GM19397 (cell line): ENCODE measurements at regions not wholly inside any gene's neighbourhood (a gene's known extent, or its start where the extent isn't known, plus 50 kb on each side); places are given as distances from the start of the nearest gene placed in this dataset.
"Not testable (repeated sequence)": the region's sequence is repeated elsewhere in the genome, so short reads cannot be mapped to it uniquely, and the experiment has no call there.

Source experiments
- ATAC-seq: cut with Tn5 transposase; IDR thresholded peaks from one replicate; pipeline ENCODE4 v1.9.1; 2021; ENCODE audit warnings: mild to moderate bottlenecking, moderate library complexity; ENCODE audit not compliant: unreplicated experiment

DNA sequence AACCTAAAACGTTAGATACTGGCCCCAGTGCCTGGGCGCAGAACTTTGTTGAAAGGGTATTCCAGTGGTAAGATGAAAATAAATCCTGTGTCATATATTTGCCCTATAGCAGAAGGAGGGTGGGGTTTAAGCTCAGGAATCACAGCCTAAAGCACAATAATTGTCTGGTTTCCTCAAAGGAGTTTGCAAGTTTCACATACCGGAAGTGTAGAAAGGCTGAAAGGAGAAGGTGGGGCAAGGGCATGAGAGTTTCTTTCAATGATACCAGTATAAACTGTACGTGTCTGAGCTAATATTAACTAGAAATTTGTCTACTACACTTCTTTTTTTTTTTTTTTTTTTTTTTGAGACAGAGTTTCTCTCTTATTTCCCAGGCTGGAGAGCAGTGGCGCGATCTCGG, 147.9 kb upstream of the WWC1 start:
- ATAC-seq = not testable (repeated sequence)

DNA sequence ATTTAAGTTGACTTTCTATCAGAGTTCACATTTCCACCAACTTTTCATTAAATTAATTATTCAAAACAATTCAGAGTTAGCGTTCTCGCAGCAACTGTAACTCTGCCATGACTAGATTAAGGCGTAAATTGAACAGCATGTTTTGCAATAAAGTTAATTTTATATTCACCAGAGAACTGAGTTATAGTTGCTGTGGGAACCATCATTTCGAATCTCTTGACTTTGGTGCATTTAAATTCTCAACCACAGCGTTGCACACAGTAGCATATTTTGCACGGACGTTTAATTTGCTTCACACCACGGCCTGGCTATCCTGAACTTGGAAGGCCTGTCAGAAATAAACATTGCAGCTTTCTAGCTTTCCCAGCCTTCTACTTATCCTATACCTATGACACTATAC, 144.3 kb upstream of the WWC1 start:
- no peak for ATAC-seq

DNA sequence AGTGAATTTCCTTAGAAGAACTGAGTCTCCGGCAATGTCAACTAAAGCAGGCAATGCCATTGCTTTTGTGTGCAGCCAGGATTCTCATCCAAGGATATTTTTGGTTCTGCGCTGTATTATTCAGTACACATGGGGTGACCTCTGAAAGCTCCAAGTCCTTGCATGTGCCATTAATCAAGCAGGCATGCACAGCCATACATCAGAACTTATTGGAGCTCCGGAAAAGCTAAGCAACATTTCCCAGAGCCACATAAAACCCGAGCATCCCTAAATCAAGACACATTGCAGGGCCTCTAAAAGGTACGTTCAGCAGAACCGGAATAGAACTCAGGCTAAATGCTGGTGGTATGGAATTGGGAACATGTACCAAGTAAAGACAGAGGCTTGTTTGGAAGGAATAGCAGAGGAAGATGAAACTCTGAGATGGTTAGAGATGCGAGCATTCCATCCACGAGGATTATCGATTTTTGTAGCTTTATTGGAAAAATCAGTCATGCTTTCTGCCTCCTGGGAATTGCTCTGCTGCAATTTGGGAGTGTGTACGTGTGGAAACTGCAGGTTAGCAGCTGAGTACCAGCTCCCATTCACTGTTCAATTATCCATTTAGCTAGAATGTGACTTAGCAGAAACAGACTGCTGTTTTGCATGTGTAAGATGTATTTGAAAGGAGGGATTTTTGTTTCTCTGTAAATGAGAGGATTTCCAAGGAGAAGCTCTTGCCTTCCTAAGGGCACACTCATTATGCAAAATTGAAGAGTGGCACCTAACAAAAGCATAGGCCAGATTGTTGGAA, 143.7 kb upstream of the WWC1 start:
- ATAC-seq = no peak

DNA sequence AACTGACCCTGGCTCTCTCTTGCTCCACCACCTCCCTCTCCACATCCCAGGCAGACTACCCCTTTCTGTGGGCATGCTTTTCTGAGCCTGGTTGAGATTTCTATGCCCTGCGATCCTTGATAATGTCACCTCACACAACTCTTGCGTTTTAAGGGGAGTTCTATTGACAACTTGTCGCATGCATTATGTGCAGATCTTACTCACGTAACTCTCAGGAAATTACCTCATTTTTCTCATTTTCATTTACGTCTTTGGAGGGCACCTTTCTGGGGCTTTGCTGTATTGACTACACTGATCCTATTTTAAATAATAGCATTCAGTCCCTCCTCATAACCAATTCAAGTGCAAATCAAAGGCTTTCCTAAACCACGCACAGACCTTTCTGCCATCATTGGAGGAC, 140.4 kb upstream of the WWC1 start:
- ATAC-seq = no peak

DNA sequence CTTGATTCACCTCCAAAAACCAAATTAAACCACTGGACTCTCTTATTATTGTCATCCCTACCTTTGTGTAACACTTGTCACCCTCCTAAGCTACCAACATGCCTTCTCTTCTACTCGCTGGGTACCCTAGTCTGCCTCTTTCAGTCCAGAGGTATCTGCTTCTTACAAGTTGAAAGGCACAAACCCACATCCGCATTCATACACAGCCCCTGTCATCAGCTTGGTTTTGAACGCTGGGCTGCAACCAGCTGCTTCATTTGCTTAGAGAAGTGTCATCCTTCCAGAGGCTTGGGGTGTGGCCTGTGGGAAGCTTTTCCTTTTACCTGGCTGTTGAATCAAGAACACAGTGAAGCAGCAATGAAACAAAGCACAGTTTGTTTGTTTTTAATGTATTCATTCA, 138.8 kb upstream of the WWC1 start:
- no peak for ATAC-seq

DNA sequence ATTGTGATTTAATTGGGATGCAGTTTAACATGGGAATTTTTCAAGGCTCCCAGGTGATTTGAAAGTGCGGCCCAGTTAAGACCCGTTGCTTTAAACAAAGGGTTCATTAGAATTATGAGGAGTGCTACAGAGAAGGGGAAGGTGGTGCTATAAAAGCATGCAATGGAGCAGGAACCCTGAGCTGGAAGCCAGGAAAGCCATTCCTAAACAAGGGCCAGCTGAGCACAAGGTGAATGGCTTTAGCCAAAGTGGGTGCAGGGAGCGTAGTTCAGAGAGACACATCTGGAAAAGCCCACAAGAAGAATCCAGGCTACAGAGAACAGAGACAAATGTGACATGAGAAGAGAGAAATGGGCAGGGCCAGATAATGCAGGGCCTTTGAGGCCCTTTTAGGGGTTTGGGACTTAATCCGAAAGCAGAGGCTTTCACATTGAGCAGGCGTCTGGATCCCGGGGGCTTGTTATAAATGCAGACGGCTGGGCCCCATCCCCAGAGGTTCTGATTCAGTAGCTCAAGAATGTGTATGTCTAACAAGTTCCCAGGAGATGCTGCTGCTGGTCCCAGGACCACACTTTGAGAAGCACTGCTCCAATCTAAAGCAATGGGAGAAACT, 138.1 kb upstream of the WWC1 start:
- ATAC-seq = no peak

DNA sequence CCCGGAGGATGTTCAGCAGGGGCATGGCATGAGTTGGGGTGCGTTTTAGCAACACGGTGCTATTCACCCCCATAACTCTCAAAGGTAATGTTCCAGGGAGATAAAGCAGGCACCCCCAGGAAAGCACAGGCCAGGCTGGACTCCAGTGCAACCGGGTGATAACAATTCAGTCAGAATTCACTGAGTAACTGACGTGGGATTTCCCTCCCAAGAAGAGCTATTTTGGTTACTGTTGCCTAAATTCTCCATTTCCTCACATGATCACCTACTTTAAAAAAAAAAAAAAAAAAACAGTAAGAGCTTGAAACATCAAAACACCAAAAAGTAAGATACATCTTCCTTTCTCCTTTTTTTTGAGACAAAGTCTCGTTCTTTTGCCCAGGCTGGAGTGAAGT, 137.6 kb upstream of the WWC1 start:
- ATAC-seq = no peak

DNA sequence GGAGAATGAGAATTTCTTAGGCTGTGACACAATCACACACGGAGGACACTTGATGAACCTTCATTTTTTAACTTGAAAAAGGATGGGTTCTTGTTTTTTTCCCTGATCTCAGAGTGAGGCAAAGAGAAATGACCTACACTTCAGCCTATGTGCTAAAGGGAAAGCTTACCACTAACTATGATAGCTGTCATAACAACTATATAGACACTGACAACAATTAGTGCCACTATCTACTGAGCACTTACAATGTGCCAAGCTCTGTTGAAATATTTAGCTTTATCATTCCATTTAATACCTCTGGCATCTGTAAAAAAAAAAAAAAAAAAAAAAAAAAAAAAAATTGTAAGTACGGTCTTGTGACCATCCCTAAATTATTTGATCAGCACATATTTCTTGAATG, 135.9 kb upstream of the WWC1 start:
- ATAC-seq = no peak

DNA sequence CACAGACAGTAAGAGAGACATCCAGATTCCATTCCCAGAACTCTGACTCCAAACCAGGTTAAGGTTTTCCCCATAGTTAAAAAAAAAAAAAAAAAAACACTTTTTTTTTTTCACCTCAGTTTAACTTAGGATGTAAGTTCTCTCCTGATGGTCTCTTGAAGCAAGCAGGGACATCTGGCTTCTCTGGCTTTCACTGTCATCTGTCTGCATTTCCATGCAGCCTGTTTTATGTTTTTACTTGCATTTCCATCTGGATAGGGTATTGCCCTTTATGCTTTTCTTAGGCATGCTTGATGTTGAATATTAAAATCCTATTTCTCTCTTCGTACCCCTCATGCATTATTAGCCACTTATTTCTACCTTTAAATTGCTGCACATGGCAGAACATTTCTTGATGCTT, 135.3 kb upstream of the WWC1 start:
- ATAC-seq = no peak

DNA sequence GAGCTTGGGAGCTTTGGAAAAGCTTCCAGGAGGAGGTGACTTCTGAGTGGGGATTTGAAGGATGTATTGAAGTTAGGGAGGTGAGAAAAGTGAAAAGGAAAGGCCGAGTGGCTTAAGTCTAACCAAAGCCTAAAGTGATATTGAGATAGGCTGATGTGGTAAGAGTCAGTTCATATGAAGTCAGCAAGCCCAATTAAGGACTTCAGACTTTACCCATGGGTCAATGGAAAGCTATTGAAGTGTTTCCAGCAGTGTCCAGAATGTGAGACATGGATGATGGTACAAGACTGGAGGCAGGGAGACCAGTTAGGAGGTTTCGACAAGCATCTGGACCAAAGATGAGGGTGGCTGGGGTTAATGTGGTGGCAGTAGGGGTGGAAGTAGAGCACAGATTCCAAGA, 134.3 kb upstream of the WWC1 start:
- no peak for ATAC-seq

DNA sequence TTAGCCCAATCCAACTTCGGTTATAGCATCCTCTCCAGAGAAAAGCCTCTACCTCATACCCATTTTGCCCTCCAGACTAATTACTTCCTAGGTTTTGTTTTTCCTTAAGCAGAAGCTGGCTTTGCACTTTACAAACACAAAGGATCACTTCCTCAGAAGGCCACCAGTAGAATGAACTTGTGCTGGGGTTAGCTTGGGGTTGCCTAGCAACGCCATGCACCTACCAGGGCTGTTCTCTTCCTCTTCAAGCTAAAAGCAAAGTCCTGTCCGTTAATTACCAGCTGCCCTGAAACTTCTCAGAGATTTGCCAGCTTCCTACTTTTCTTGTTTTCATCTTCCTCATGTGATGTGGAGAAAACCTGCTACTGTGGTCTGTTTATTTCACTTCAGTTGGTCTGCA, 132.0 kb upstream of the WWC1 start:
- ATAC-seq = no peak

DNA sequence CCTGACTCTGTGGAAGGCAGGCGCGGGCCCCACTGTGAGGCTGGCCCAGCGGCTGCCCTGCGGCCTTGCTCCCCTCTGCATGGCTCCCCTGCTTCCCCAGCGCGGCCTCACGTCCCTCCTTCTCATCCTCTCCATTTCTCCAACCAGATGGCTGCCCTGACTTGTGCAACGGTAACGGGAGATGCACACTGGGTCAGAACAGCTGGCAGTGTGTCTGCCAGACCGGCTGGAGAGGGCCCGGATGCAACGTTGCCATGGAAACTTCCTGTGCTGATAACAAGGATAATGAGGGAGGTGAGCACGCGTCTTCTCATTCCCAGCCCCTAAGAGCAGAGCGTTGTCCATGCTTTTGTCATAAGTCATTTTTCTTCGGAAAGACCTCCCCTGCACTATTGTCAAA, 129.0 kb upstream of the WWC1 start:
- no peak for ATAC-seq

DNA sequence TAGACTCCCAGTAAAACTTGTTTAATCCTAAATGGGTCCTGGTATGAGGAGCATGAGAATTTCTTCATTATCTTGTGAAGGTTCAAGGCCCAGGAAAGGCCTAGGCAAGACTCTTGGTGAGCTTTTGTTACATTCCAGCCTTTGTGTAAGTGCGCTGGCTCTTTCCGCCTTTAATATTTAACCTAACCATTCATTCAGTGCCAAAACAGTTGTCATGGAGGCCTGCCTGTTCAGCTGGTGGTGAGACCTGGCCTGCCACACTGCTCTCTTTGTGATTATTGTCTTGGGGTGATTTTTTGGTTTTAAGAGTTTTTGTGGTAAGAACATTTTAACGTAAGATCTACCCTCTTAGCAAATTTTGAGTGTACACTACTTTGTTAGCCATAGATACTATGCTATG, 127.5 kb upstream of the WWC1 start:
- ATAC-seq = no peak

DNA sequence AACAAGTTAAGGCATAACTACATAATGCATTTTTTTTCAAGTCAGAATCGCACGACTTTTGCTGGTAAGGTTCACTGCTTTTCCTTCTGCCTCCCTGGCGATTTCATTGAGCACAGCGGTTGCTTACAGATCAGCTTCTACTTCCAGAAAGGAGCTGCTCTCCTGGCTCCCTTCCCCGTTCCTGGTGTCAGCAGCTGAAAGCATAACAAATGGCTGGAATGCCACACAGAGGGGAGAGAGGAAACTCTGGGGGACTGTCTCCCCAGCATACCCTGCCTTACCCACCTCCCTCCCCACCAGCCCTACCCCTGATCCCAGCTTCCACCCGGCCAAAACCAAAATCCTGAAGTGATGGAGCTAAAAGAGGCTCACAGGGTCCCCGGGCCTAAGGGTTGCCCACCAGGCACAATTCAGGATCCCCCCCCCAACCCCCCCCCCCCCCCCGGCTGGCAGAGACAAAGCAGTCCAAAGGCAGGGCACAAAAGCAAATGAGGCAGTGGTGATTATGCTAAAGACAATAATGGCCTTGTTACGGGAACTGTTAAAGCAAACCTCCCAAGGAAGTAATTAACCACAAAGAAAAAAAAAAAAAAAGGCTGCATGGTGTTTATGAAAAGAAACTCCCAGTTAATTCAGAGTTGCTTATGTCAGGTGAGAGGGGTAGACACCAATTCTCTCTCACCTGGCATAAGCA, 126.1 kb upstream of the WWC1 start:
- ATAC-seq = no peak

DNA sequence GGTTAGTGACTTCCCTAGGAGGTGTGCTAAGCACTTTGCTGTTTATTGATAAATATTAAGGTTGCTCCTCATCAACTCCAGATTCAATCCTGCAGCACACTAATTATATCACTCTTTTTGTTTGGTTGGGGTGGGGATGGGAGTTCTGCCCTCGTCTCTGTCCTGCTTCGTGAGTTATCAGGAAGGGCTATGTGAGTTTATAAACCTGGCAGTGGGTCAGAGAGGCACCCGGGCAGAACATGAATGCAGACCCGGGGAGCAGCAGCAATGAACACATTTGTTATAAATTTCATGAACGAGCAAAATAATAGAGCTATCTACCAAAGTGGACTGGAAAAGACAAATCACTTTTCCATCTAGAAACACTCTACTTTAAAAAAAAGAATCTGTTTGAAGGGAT, 125.5 kb upstream of the WWC1 start:
- ATAC-seq = no peak

DNA sequence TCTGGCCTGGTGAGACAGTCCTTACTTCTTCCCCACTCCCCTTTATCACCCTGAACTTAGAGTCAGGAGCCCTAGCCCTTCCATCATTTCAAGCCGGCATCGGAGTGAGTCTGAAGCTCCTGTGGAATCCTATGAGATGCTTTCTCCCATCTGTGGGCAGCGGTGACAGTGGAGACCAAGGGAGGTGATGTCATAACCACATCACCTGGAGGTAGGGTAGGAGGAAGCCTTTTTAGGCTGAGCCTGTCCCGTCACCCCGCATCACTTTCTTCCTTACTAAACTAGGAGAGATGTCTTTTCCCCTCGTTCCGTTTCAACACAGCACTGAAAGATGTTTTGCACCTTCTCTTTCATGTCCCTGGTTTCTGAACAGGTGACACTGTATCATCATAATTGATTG, 124.1 kb upstream of the WWC1 start:
- ATAC-seq = no peak

DNA sequence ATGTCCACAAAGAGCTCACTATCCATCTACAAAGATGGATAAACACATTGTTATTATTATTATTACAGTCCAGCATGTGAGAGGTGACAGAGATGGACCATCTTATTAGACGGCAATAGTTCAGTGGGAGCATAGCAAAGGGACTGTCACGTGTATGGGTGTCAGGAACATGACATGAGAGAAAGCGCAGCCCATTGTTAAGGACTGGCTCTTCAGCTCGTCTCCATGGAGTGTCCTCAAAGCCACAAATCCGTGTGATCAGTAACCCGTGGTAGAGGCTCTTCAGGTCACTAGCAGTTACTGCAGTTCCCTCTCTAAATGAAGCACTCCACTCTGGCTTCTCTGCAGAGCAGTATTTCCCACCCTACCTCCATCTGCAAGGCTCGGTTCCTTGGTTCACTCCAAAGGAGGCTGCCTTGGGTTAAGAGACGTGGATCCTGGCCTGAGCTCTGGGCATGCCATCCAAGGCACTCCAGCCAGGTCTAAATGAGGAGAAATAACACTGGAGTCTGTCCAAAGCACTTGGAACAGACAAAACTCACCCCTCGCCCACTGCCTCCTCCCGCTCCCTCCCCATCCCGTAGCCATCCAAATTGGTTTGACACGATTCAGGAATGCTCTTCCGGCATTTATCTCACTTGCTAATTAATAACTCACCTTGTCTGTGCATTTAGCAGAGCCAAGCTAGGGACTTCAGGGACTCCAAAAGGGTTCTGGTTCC, 122.3 kb upstream of the WWC1 start:
- ATAC-seq = no peak

DNA sequence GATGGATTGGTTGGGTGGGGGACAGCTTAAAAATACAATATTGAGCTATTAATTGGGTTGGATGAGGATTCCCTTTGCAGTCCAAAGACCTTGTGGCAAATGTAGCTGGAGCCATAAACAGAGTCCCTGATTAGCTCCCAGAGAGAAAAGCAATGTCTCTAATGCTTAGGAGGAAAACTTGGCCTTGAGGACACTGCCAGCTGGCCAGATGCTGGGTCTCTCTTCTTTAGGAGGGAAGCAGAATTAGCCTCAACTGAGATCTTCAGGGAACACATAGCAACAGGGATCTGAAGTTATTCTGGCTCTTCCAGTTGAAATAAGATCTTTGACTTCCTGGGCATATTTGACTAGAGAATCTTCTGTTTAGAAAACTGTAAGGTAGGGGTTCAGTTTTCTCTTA, 121.7 kb upstream of the WWC1 start:
- no peak for ATAC-seq

DNA sequence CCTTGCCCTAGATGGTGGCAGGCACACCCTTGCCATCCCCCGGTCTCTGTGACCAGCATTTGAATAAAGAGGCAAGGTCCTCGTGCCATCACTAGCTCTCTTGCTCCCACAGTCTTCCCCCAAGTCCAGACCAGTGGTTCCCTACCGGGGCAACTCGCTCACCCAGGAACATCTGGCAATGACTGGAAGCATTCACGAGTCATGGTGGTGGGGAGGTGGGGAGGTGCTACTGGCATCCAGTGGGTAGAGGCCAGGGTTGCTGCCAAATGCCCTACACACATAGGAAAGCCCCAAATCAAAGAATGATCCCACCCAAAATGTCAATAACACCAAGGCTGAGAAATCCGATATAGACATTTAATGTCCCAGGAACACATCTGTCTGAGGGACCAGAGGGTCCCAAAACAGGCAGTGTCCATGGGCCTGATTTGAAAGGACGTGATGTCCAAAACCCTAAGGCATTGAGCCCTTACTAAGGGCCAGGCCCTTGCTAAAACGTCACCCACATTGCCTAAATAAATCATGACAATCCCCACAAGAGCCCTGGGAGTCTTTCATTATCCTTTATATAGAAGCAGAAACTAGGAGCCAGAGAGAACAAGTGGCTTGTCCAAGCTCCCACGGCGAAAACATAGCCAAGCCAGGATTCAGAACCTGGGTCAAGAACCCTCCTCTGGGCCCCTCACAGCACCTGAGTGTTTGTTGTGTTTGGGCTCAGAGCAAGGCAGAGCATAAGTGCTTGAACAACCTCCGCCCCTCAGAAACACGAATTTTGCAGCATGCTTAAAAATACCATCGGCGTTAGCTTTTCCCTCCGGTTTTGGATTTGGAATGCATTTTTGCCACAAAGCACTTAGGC, 119.3 kb upstream of the WWC1 start:
- no peak for ATAC-seq

DNA sequence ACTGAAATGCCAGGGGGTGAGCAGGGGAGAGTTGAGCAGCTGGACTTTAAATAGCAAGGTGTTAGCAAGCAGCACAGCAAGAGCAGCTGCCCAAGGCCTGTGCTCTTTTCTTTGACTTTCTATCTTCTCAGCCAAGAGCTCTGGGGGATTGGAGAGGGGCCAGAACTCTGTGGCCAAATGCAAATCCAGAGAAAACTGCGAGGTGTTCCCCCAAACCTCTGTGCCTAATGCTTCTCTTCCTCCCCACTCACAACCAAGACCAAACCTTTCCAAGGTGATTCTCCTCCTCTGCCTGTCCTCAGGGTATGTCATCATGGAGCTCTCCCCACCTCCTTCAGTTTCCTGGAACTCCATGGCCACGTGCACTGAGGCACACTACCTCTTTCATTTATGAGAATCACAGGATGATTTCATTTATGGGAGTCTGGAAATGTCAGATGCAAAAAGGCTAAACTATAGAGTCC, 118.7 kb upstream of the WWC1 start:
- no peak for ATAC-seq

DNA sequence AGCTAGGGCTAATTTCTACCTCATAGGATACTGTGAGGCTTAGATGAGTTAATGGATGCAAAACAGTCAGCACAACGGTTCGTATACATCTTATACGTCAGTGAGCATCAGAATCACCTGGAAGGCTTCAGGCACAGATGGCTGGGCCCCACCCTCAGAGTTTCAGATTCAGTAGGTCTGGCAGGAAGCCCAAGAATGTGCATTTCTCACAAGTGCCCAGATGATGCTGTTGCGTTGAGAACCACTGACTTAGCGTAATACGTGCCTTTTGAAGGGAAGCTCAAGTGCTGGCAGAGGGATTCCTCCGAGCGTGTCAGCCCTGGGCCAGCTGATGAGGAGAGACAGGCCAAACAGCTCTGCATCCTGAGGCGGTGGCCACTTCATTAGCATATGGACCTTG, 117.1 kb upstream of the WWC1 start:
- no peak for ATAC-seq
